SKM-1 (cell line): ENCODE measurements at regions not wholly inside any gene's neighbourhood (a gene's known extent, or its start where the extent isn't known, plus 50 kb on each side); places are given as distances from the start of the nearest gene placed in this dataset.

ENCODE experiments used
- DNase-seq: peaks from one replicate; lab custom pipeline; 2025; ENCODE audit not compliant: unreplicated experiment; lab: John Stamatoyannopoulos, UW

- no peak for DNase-seq
These were observed 49.9 kb downstream of the CHRM3 start for GRCh38 chr1:239436286-239436685.

- no peak for DNase-seq
These were observed 51.5 kb downstream of the CHRM3 start for GRCh38 chr1:239437822-239438221.

GRCh38 chr1:239438891-239439290 is 52.5 kb downstream of the CHRM3 start:
- DNase-seq, result no peak

- DNase-seq, result no peak
These were observed 57.0 kb downstream of the CHRM3 start for GRCh38 chr1:239443361-239443760.

- no peak for DNase-seq
These were observed 60.2 kb downstream of the CHRM3 start for GRCh38 chr1:239446611-239447010.

- no peak for DNase-seq
These were observed 62.5 kb downstream of the CHRM3 start for GRCh38 chr1:239448911-239449310.

GRCh38 chr1:239455743-239456142 is 69.4 kb downstream of the CHRM3 start:
- no peak for DNase-seq

GRCh38 chr1:239456788-239457187 is 70.4 kb downstream of the CHRM3 start:
- DNase-seq, result no peak

GRCh38 chr1:239457491-239458143 is 71.2 kb downstream of the CHRM3 start:
- no peak for DNase-seq

- no peak for DNase-seq
These were observed 71.8 kb downstream of the CHRM3 start for GRCh38 chr1:239458144-239458500.

- DNase-seq, result no peak
These were observed 81.4 kb downstream of the CHRM3 start for GRCh38 chr1:239467730-239468129.

- DNase-seq, result no peak
These were observed 91.7 kb downstream of the CHRM3 start for GRCh38 chr1:239478069-239478468.

- no peak for DNase-seq
These were observed 97.0 kb downstream of the CHRM3 start for GRCh38 chr1:239483391-239483790.

GRCh38 chr1:239493811-239494414 is 107.5 kb downstream of the CHRM3 start:
- DNase-seq, result no peak

GRCh38 chr1:239505094-239505493 is 118.7 kb downstream of the CHRM3 start:
- DNase-seq, result no peak

- DNase-seq, result no peak
These were observed 121.5 kb downstream of the CHRM3 start for GRCh38 chr1:239507826-239508225.

- no peak for DNase-seq
These were observed 125.5 kb downstream of the CHRM3 start for GRCh38 chr1:239511875-239512274.

GRCh38 chr1:239516579-239516978 is 130.2 kb downstream of the CHRM3 start:
- DNase-seq, result no peak

GRCh38 chr1:239526391-239526790 is 140.0 kb downstream of the CHRM3 start:
- no peak for DNase-seq

- DNase-seq, result no peak
These were observed 140.8 kb downstream of the CHRM3 start for GRCh38 chr1:239527051-239527693.

GRCh38 chr1:239536165-239536849 is 149.9 kb downstream of the CHRM3 start:
- no peak for DNase-seq

GRCh38 chr1:239537795-239538194 is 151.4 kb downstream of the CHRM3 start:
- DNase-seq, result no peak
